ENCODE measurements at regions not wholly inside any gene's neighbourhood (a gene's known extent, or its start where the extent isn't known, plus 50 kb on each side); places are given as distances from the start of the nearest gene placed in this dataset.

- H3K4me3 ChIP-seq (ENCODE audit: low read depth in 2 of 2, low read length in 2 of 2) = peak overlapping the region; percentile 41 to 58
- H3K9me3 ChIP-seq (ENCODE audit: control insufficient read depth, insufficient read depth, low read depth, low read length) = no peaks in the 10 kb centered on the region
- DNase-seq (ENCODE audit: low read depth, low spot score) (no peak), ATAC-seq (peak; percentile 75)
- peak overlapping the region; percentile 44 for H3K27ac ChIP-seq (ENCODE audit: low read length)
- BruUV-seq (replicated peaks) = no TSS peak
- peaks cover 6% of the 10 kb centered on the region for H3K4me1 ChIP-seq (ENCODE audit: control insufficient read depth, insufficient read depth, low read length)
- POLR2A ChIA-PET = no interaction called here
- in situ Hi-C loops (cut with HindIII; ENCODE audit: low pct_unique_long_range_greater_than_20kb, low sequenced_read_pairs) = no loop called here
- H3K36me3 ChIP-seq (ENCODE audit: control insufficient read depth, insufficient read depth, low read length) = no peaks in the 10 kb centered on the region; the same call in 1 of the 2 replicates
- intact Hi-C loops (cut with micrococcal nuclease; ENCODE audit: unreplicated experiment) = loop anchor here (5.0 to 10.0 kb wide), 2 partner anchors 107 to 220 kb away; no protein-coding TSS in a partner anchor
- TF ChIP-seq TCF7L2 (IDR thresholded peaks at IDR 0.05; ENCODE audit: low read depth, low read length) (no peak), REST (IDR thresholded peaks at IDR 0.05; ENCODE audit: insufficient read depth in 1 of 2, low read depth in 2 of 2, low read length in 1 of 2) (no peak), SIN3A (IDR thresholded peaks at IDR 0.05; ENCODE audit: borderline replicate concordance, insufficient read depth, low read depth, low read length) (no peak), CTCF (IDR thresholded peaks at IDR 0.05) (no peak), POLR2AphosphoS5 (IDR thresholded peaks at IDR 0.05; ENCODE audit: low read depth, low read length) (no peak)
- peaks cover 20% of the 10 kb centered on the region for H3K27me3 ChIP-seq (ENCODE audit: control insufficient read depth, insufficient read depth, low read length)
- CTCF ChIA-PET = no interaction called here
Measured at GRCh38 chr2:174682007-174682577, 82.2 kb downstream of the CHRNA1 start.

GRCh38 chr2:174681099-174682006 is 82.9 kb downstream of the CHRNA1 start:
- no peaks in the 10 kb centered on the region for H3K9me3 ChIP-seq (ENCODE audit: control insufficient read depth, insufficient read depth, low read depth, low read length)
- DNase-seq (ENCODE audit: low read depth, low spot score) (no peak), ATAC-seq (peak; percentile 31)
- H3K4me1 ChIP-seq (ENCODE audit: control insufficient read depth, insufficient read depth, low read length) = peaks cover 6% of the 10 kb centered on the region
- H3K4me3 ChIP-seq (ENCODE audit: low read depth in 2 of 2, low read length in 2 of 2) = peak overlapping the region; percentile 41 to 58
- peaks cover 17% of the 10 kb centered on the region for H3K27me3 ChIP-seq (ENCODE audit: control insufficient read depth, insufficient read depth, low read length)
- in situ Hi-C loops (cut with HindIII; ENCODE audit: low pct_unique_long_range_greater_than_20kb, low sequenced_read_pairs) = no loop called here
- TF ChIP-seq CTCF (IDR thresholded peaks at IDR 0.05) (no peak), TCF7L2 (IDR thresholded peaks at IDR 0.05; ENCODE audit: low read depth, low read length) (no peak), SIN3A (IDR thresholded peaks at IDR 0.05; ENCODE audit: borderline replicate concordance, insufficient read depth, low read depth, low read length) (no peak), REST (IDR thresholded peaks at IDR 0.05; ENCODE audit: insufficient read depth in 1 of 2, low read depth in 2 of 2, low read length in 1 of 2) (no peak), POLR2AphosphoS5 (IDR thresholded peaks at IDR 0.05; ENCODE audit: low read depth, low read length) (no peak)
- BruUV-seq (replicated peaks) = no TSS peak
- no peaks in the 10 kb centered on the region; the same call in 1 of the 2 replicates for H3K36me3 ChIP-seq (ENCODE audit: control insufficient read depth, insufficient read depth, low read length)
- ChIA-PET POLR2A (no interaction called here), CTCF (no interaction called here)
- intact Hi-C loops (cut with micrococcal nuclease; ENCODE audit: unreplicated experiment) = loop anchor here (5.0 to 10.0 kb wide), 2 partner anchors 107 to 219 kb away; no protein-coding TSS in a partner anchor
- H3K27ac ChIP-seq (ENCODE audit: low read length) = peak overlapping the region; percentile 44
